Endothelial cell of umbilical vein (primary cell): ENCODE measurements at regions not wholly inside any gene's neighbourhood (a gene's known extent, or its start where the extent isn't known, plus 50 kb on each side); places are given as distances from the start of the nearest gene placed in this dataset.

Experiments
- BruUV-seq: library from RNA; stranded (reverse); fragments of 400-500 nt; replicated peaks from 2 replicates; lab custom pipeline; 2021; lab: Mats Ljungman, UMichigan
- CTCF ChIA-PET: fragments of 300-600, 350-600 bp; sonication (Branson Sonifier 250); formaldehyde crosslinking; loops from one replicate; lab custom pipeline; 2021; ENCODE audit warnings: antibody characterized with exemption, inconsistent platforms; lab: Charles Lee
- POLR2A ChIA-PET: fragments of 300-600, 350-600 bp; sonication (Branson Sonifier 250); formaldehyde crosslinking; loops from one replicate; lab custom pipeline; 2021; ENCODE audit warnings: antibody characterized with exemption, inconsistent platforms; lab: Charles Lee
- DNase-seq: peaks from one replicate; pipeline ENCODE4 v3.0.0-alpha.2; 2011; ENCODE audit warnings: low read depth, low spot score
- FAIRE-seq: peaks from 2 replicates; lab custom pipeline; 2011; peaks lifted over from hg19 to GRCh38; lab: Jason Lieb, UNC
- H2AFZ ChIP-seq: 2 replicates; pipeline ENCODE4 v1.6.0; 2012; ENCODE audit warnings: low read depth, low read length, control low read depth, inconsistent platforms
- H3K27ac ChIP-seq: 2 replicates; pipeline ENCODE4 v1.5.1; 2011; ENCODE audit warnings: low read depth, mild to moderate bottlenecking, control low read depth, low read length, moderate library complexity; ENCODE audit not compliant: insufficient read depth
- H3K27me3 ChIP-seq, 2 experiments: 2 replicates each; pipeline versions ENCODE4 v1.6.0 to v1.6.1; 2011; ENCODE audit warnings: low read length in 2 of 2, mixed read lengths in 1 of 2; ENCODE audit not compliant: control insufficient read depth in 2 of 2, insufficient read depth in 2 of 2
- H3K36me3 ChIP-seq, 2 experiments: 2 replicates in 1 of 2; 3 replicates in 1 of 2; pipeline ENCODE4 v1.5.1; 2011; ENCODE audit warnings: low read length in 2 of 2, mild to moderate bottlenecking in 1 of 2, moderate library complexity in 1 of 2; ENCODE audit not compliant: control insufficient read depth in 2 of 2, insufficient read depth in 2 of 2; ENCODE audit errors: extremely low read depth in 1 of 2
- H3K4me1 ChIP-seq: 3 replicates; pipeline ENCODE4 v1.5.1; 2011; ENCODE audit warnings: mild to moderate bottlenecking, low read length; ENCODE audit not compliant: control insufficient read depth, insufficient read depth; ENCODE audit errors: extremely low read depth
- H3K4me2 ChIP-seq: 2 replicates; pipeline ENCODE4 v1.6.1; 2011; ENCODE audit warnings: low read length, control low read depth, mixed read lengths; ENCODE audit not compliant: insufficient read depth
- H3K4me3 ChIP-seq, 3 experiments: fragments of 200-600 bp in 1 of 3; sonication (generic), shearing (Covaris generic) in 1 of 3; replicated peaks in 1 of 3; 2 replicates each; pipeline ENCODE4 v1.5.1; 2011 to 2016; ENCODE audit warnings: control low read depth in 3 of 3, low read length in 3 of 3, mild to moderate bottlenecking in 2 of 3, inconsistent platforms in 1 of 3, low read depth in 1 of 3, moderate library complexity in 1 of 3; ENCODE audit not compliant: insufficient read depth in 1 of 3
- H3K79me2 ChIP-seq: 2 replicates; pipeline ENCODE4 v1.6.0; 2012; ENCODE audit warnings: low read length, inconsistent platforms; ENCODE audit not compliant: control insufficient read depth, insufficient read depth
- H3K9ac ChIP-seq: replicated peaks from 2 replicates; pipeline ENCODE3; 2011; ENCODE audit warnings: low read length, control low read depth; ENCODE audit not compliant: insufficient read depth; ENCODE audit errors: extremely low read depth
- H3K9me1 ChIP-seq: replicated peaks from 3 replicates; pipeline ENCODE4 v1.6.0; 2011; ENCODE audit warnings: mild to moderate bottlenecking, low read length; ENCODE audit not compliant: control insufficient read depth, insufficient read depth; ENCODE audit errors: extremely low read depth
- H3K9me3 ChIP-seq: replicated peaks from 2 replicates; pipeline ENCODE4 v1.5.1; 2012; ENCODE audit warnings: low read length, inconsistent platforms; ENCODE audit not compliant: control insufficient read depth, insufficient read depth
- H4K20me1 ChIP-seq: replicated peaks from 2 replicates; pipeline ENCODE3; 2011; ENCODE audit warnings: mild to moderate bottlenecking, low read length; ENCODE audit not compliant: control insufficient read depth, insufficient read depth; ENCODE audit errors: extremely low read depth
- EZH2 ChIP-seq: IDR thresholded peaks from 2 replicates; pipeline ENCODE4 v1.6.1; 2012; ENCODE audit warnings: borderline replicate concordance, low read depth, mild to moderate bottlenecking, moderate library complexity, low read length, inconsistent platforms; ENCODE audit not compliant: severe bottlenecking
- FOS ChIP-seq: IDR thresholded peaks from 2 replicates; pipeline ENCODE4 v1.6.1; 2011; ENCODE audit warnings: mild to moderate bottlenecking, low read length, moderate library complexity, borderline replicate concordance; ENCODE audit not compliant: insufficient read depth
- GATA2 ChIP-seq: IDR thresholded peaks from 2 replicates; pipeline ENCODE4 v1.7.0; 2011; ENCODE audit warnings: low read depth, mild to moderate bottlenecking, moderate library complexity, mixed read lengths, low read length; ENCODE audit not compliant: insufficient read length, insufficient read depth
- JUN ChIP-seq: IDR thresholded peaks from 2 replicates; pipeline ENCODE4 v1.6.1; 2011; ENCODE audit warnings: borderline replicate concordance, low read depth; ENCODE audit not compliant: insufficient read length, insufficient read depth
- MYC ChIP-seq: IDR thresholded peaks from one replicate; pipeline ENCODE4 v1.6.1; 2011; ENCODE audit warnings: mild to moderate bottlenecking, low read depth, low read length
- POLR2A ChIP-seq: IDR thresholded peaks from 2 replicates; pipeline ENCODE4 v1.6.1; 2012; ENCODE audit warnings: low read depth, mild to moderate bottlenecking, control low read depth, low read length
- POLR2AphosphoS5 ChIP-seq: IDR thresholded peaks from 2 replicates; pipeline ENCODE4 v1.6.1; 2012; ENCODE audit warnings: low read depth, mild to moderate bottlenecking, control low read depth, low read length, moderate library complexity; ENCODE audit not compliant: insufficient read depth
- dilution Hi-C: fragments of 300-500 bp; cut with MboI; formaldehyde crosslinking; loops from one replicate; pipeline ENCODE4 v1.15.0; 2019; ENCODE audit warnings: low sequenced_read_pairs; ENCODE audit not compliant: extremely low pct_ligation_motif_present
- intact Hi-C: fragments of 100-400 bp; cut with micrococcal nuclease; formaldehyde crosslinking; loops from one replicate; pipeline ENCODE4 v1.10.0; 2022
- TF ChIP-seq, protein P1 (sequence below), 2 donors: IDR thresholded peaks; 1 replicate in 1 of 2; 2 replicates in 1 of 2; pipeline ENCODE4 v1.5.1; 2011; ENCODE audit warnings: low read length in 2 of 2, mild to moderate bottlenecking in 2 of 2, moderate library complexity in 2 of 2, control low read depth in 1 of 2, inconsistent platforms in 1 of 2, low read depth in 1 of 2; ENCODE audit not compliant: insufficient read depth in 1 of 2; ENCODE audit errors: extremely low read depth in 1 of 2
- TF ChIP-seq, protein P2 (sequence below): IDR thresholded peaks from 2 replicates; pipeline ENCODE4 v1.6.1; 2011; ENCODE audit not compliant: insufficient read depth, insufficient read length

DNA sequence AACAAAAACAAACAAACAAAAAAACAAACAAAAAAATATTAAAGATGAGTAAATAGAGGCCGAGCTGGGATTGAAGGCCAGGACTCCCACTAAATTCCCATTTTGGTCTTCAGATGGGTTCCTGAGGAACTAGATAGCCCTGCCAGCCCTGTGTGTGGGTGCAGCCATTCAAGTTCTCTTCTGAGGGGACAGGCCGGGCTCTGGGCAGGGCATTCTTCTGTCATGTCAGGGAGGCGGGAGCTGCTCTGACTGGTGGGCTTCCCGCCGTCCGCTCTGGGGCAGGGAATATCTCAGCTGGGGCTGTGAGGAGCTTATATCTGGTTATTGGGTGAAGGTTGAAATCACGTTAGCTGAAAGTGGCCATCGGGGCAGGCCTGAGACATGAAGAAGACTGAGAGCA lies 127.3 kb upstream of the CXCR4 start:
- Histone ChIP-seq H3K9ac (no peak overlapping the region), H3K4me1 (peaks cover 28% of the 10 kb centered on the region), H3K9me3 (no peaks in the 10 kb centered on the region), H3K4me3 (no peak overlapping the region), H3K79me2 (no peaks in the 10 kb centered on the region), H3K36me3 (no peaks in the 10 kb centered on the region), H3K9me1 (no peaks in the 10 kb centered on the region), H3K4me2 (no peak overlapping the region), H3K27me3 (peaks cover 0 to 4% of the 10 kb centered on the region in 2 experiments), H2AFZ (no peak overlapping the region), H4K20me1 (no peaks in the 10 kb centered on the region), H3K27ac (no peak overlapping the region)
- no TSS peak for BruUV-seq
- TF ChIP-seq MYC (no peak), JUN (no peak), EZH2 (no peak), GATA2 (no peak), POLR2AphosphoS5 (no peak), FOS (no peak), POLR2A (no peak)
- TF ChIP-seq, protein P1, sequence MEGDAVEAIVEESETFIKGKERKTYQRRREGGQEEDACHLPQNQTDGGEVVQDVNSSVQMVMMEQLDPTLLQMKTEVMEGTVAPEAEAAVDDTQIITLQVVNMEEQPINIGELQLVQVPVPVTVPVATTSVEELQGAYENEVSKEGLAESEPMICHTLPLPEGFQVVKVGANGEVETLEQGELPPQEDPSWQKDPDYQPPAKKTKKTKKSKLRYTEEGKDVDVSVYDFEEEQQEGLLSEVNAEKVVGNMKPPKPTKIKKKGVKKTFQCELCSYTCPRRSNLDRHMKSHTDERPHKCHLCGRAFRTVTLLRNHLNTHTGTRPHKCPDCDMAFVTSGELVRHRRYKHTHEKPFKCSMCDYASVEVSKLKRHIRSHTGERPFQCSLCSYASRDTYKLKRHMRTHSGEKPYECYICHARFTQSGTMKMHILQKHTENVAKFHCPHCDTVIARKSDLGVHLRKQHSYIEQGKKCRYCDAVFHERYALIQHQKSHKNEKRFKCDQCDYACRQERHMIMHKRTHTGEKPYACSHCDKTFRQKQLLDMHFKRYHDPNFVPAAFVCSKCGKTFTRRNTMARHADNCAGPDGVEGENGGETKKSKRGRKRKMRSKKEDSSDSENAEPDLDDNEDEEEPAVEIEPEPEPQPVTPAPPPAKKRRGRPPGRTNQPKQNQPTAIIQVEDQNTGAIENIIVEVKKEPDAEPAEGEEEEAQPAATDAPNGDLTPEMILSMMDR (IDR thresholded peaks at IDR 0.05; ENCODE audit: extremely low read depth in 1 of 2, insufficient read depth in 1 of 2, low read depth in 1 of 2, low read length in 2 of 2): no peak
- TF ChIP-seq, protein P2, sequence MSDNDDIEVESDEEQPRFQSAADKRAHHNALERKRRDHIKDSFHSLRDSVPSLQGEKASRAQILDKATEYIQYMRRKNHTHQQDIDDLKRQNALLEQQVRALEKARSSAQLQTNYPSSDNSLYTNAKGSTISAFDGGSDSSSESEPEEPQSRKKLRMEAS: no peak
- FAIRE-seq (no peak), DNase-seq (no peak)
- ChIA-PET POLR2A (no interaction called here), CTCF (no interaction called here)
- dilution Hi-C loops (no loop called here), intact Hi-C loops (no loop called here)
